H9 (cell line): ENCODE measurements at regions not wholly inside any gene's neighbourhood (a gene's known extent, or its start where the extent isn't known, plus 50 kb on each side); places are given as distances from the start of the nearest gene placed in this dataset.

Experiments
- DNase-seq: peaks from one replicate; pipeline ENCODE4 v3.0.0-alpha.2; 2017
- H2AFZ ChIP-seq: one replicate; pipeline ENCODE4 v1.6.1; 2013; ENCODE audit warnings: mild to moderate bottlenecking, low read length, control low read depth, moderate library complexity
- H2AK5ac ChIP-seq: 2 replicates; pipeline ENCODE4 v1.6.1; 2013; ENCODE audit warnings: low read length, control low read depth, mixed read lengths; ENCODE audit not compliant: insufficient read length
- H2BK120ac ChIP-seq: one replicate; pipeline ENCODE4 v1.6.1; 2013; ENCODE audit warnings: low read depth, mild to moderate bottlenecking, low read length, control low read depth, inconsistent platforms; ENCODE audit not compliant: poor library complexity, severe bottlenecking
- H2BK12ac ChIP-seq: 2 replicates; pipeline ENCODE4 v1.6.1; 2013; ENCODE audit warnings: low read length, control low read depth, mixed read lengths, low read depth; ENCODE audit not compliant: insufficient read length
- H2BK15ac ChIP-seq: 2 replicates; pipeline ENCODE4 v1.6.1; 2013; ENCODE audit warnings: low read depth, low read length, control low read depth
- H2BK20ac ChIP-seq: one replicate; pipeline ENCODE4 v1.6.1; 2013; ENCODE audit warnings: low read depth, mild to moderate bottlenecking, low read length, control low read depth, inconsistent platforms; ENCODE audit not compliant: poor library complexity, severe bottlenecking
- H2BK5ac ChIP-seq: 2 replicates; pipeline ENCODE4 v1.6.1; 2013; ENCODE audit warnings: low read length, control low read depth, mixed read lengths; ENCODE audit not compliant: insufficient read length
- H3K14ac ChIP-seq: 2 replicates; pipeline ENCODE4 v1.6.1; 2013; ENCODE audit warnings: low read length, control low read depth; ENCODE audit not compliant: insufficient read depth
- H3K18ac ChIP-seq: 2 replicates; pipeline ENCODE4 v1.6.1; 2013; ENCODE audit warnings: low read depth, mild to moderate bottlenecking, mixed read lengths, low read length, control low read depth; ENCODE audit not compliant: insufficient read length
- H3K23ac ChIP-seq: 2 replicates; pipeline ENCODE4 v1.6.1; 2013; ENCODE audit warnings: low read length, control low read depth, mixed read lengths, low read depth; ENCODE audit not compliant: insufficient read length
- H3K23me2 ChIP-seq: 2 replicates; pipeline ENCODE4 v1.6.1; 2013; ENCODE audit warnings: low read depth, mild to moderate bottlenecking, mixed read lengths, low read length, control low read depth; ENCODE audit not compliant: insufficient read length, poor library complexity, severe bottlenecking
- H3K27ac ChIP-seq: 2 replicates; pipeline ENCODE4 v1.5.1; 2013; ENCODE audit warnings: low read length, control low read depth, mixed read lengths, low read depth; ENCODE audit not compliant: insufficient read length
- H3K27me3 ChIP-seq: 2 replicates; pipeline ENCODE4 v1.6.1; 2013; ENCODE audit warnings: low read length, control low read depth, inconsistent platforms; ENCODE audit not compliant: insufficient read depth
- H3K4ac ChIP-seq: 2 replicates; pipeline ENCODE4 v1.6.1; 2013; ENCODE audit warnings: low read depth, mild to moderate bottlenecking, control low read depth, inconsistent platforms, low read length, moderate library complexity
- H3K4me1 ChIP-seq: 2 replicates; pipeline ENCODE4 v1.6.1; 2013; ENCODE audit warnings: low read length, control low read depth, inconsistent platforms; ENCODE audit not compliant: insufficient read depth
- H3K4me2 ChIP-seq: 2 replicates; pipeline ENCODE4 v1.6.1; 2013; ENCODE audit warnings: low read length, control low read depth, mixed read lengths; ENCODE audit not compliant: insufficient read length, insufficient read depth
- H3K56ac ChIP-seq: 2 replicates; pipeline ENCODE4 v1.6.1; 2013; ENCODE audit warnings: low read depth, mild to moderate bottlenecking, mixed read lengths, low read length, control low read depth; ENCODE audit not compliant: insufficient read length
- H3K79me1 ChIP-seq: 2 replicates; pipeline ENCODE4 v1.6.1; 2013; ENCODE audit warnings: low read depth, mild to moderate bottlenecking, moderate library complexity, low read length, control low read depth, inconsistent platforms; ENCODE audit not compliant: insufficient read depth, poor library complexity, severe bottlenecking
- H3K79me2 ChIP-seq: 2 replicates; pipeline ENCODE4 v1.6.1; 2013; ENCODE audit warnings: low read length, control low read depth, inconsistent platforms; ENCODE audit not compliant: insufficient read depth
- H3K9ac ChIP-seq: 2 replicates; pipeline ENCODE4 v1.6.1; 2013; ENCODE audit warnings: low read length, control low read depth, mixed read lengths; ENCODE audit not compliant: insufficient read length; ENCODE audit errors: extremely low read depth
- H3K9me3 ChIP-seq: one replicate; pipeline ENCODE4 v1.6.1; 2013; ENCODE audit warnings: low read depth, low read length, inconsistent platforms; ENCODE audit not compliant: control insufficient read depth
- H3T11ph ChIP-seq: one replicate; pipeline ENCODE4 v1.6.1; 2013; ENCODE audit warnings: mild to moderate bottlenecking, low read length, control low read depth, inconsistent platforms
- H4K20me1 ChIP-seq: one replicate; pipeline ENCODE4 v1.6.1; 2013; ENCODE audit not compliant: control insufficient read depth, insufficient read length, insufficient read depth
- H4K5ac ChIP-seq: 2 replicates; pipeline ENCODE4 v1.6.1; 2013; ENCODE audit warnings: low read depth, mild to moderate bottlenecking, mixed read lengths, low read length, control low read depth; ENCODE audit not compliant: insufficient read length
- H4K8ac ChIP-seq: replicated peaks from 2 replicates; pipeline ENCODE4 v1.6.1; 2013; ENCODE audit warnings: low read length, control low read depth, mixed read lengths, low read depth; ENCODE audit not compliant: insufficient read length
- H4K91ac ChIP-seq: 2 replicates; pipeline ENCODE4 v1.6.1; 2013; ENCODE audit warnings: low read depth, mild to moderate bottlenecking, moderate library complexity, mixed read lengths, low read length, control low read depth; ENCODE audit not compliant: insufficient read length
- H3K27ac Mint-ChIP-seq, 3 experiments: 2 replicates in 2 of 3; 3 replicates in 1 of 3; pipeline ENCODE4 v1.8.0; 2020 to 2021; ENCODE audit warnings: mixed read lengths in 3 of 3, mild to moderate bottlenecking in 1 of 3, moderate library complexity in 1 of 3
- H3K27me3 Mint-ChIP-seq: 2 replicates; pipeline ENCODE4 v1.8.0; 2021; ENCODE audit warnings: low read depth, mild to moderate bottlenecking, moderate library complexity, mixed read lengths
- H3K36me3 Mint-ChIP-seq, 3 experiments: 2 replicates in 2 of 3; 3 replicates in 1 of 3; pipeline ENCODE4 v1.8.0; 2020 to 2021; ENCODE audit warnings: low read depth in 3 of 3, mixed read lengths in 3 of 3; ENCODE audit not compliant: insufficient read depth in 1 of 3
- H3K4me1 Mint-ChIP-seq, 2 experiments: 2 replicates each; pipeline ENCODE4 v1.8.0; 2020; ENCODE audit warnings: mixed read lengths in 2 of 2
- H3K4me3 Mint-ChIP-seq, 2 experiments: 2 replicates in 1 of 2; 3 replicates in 1 of 2; pipeline ENCODE4 v1.8.0; 2020 to 2021; ENCODE audit warnings: mild to moderate bottlenecking in 2 of 2, mixed read lengths in 2 of 2, moderate library complexity in 1 of 2
- H3K9me3 Mint-ChIP-seq, 2 experiments: 2 replicates in 1 of 2; 3 replicates in 1 of 2; pipeline ENCODE4 v1.8.0; 2020; ENCODE audit warnings: mild to moderate bottlenecking in 2 of 2, mixed read lengths in 2 of 2, moderate library complexity in 1 of 2
- WGBS: extraction: QIAGEN DNeasy Blood & Tissue Kit; methylation state at CpG from one replicate; pipeline ENCODE4 v1.1.7; 2013; ENCODE audit warnings: missing lambda C conversion rate, low lambda C conversion rate, mixed read lengths; ENCODE audit not compliant: insufficient read length; ENCODE audit errors: extremely low coverage; 5-methylcytosine and 5-hydroxymethylcytosine counted together
- TF ChIP-seq, protein P1 (sequence below): fragments of 200-600 bp; sonication (generic); conservative IDR thresholded peaks from 3 replicates; pipeline ENCODE4 v1.8.0; 2021; ENCODE audit warnings: antibody characterized with exemption, mild to moderate bottlenecking

DNA sequence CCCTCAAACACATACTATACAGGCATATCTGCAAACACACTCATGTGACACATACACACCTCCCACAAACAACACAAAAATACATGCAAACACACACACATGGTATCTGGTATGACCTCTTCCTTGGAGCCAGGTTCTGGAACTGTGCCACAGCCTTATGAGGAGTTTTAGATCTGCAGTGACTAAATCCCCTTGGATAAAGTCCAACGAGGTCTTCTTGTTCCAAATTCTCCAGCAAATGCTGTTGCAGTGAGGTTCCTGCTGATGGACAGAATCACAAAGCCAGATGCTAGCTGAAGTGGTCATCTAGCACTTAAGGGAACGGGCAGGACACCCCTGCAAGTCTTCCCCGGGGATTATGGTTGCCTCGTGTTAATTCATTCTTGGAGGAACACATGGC is 54.5 kb upstream of the DAPL1 start:
- H3K79me1 ChIP-seq, result no peaks in the 10 kb centered on the region
- H3K56ac ChIP-seq, result no peak overlapping the region
- H4K5ac ChIP-seq, result no peak overlapping the region
- H3K18ac ChIP-seq, result no peak overlapping the region
- no peak overlapping the region for H2BK120ac ChIP-seq
- no peak overlapping the region for H3K4me3 Mint-ChIP-seq
- H2BK20ac ChIP-seq, result no peak overlapping the region
- H3K23me2 ChIP-seq, result no peaks in the 10 kb centered on the region
- H2BK15ac ChIP-seq, result no peak overlapping the region
- no peak overlapping the region for H3K23ac ChIP-seq
- no peaks in the 10 kb centered on the region for H3K79me2 ChIP-seq
- H3K36me3 Mint-ChIP-seq, result no peaks in the 10 kb centered on the region
- no peak overlapping the region for H4K8ac ChIP-seq
- no peaks in the 10 kb centered on the region for H3K9me3 ChIP-seq
- H3T11ph ChIP-seq, result no peak overlapping the region
- no CpG with 5 or more reads among the region's 4 CpGs for WGBS
- H3K4me1 ChIP-seq, result no peaks in the 10 kb centered on the region; the same call in 1 of the 2 replicates
- peaks cover 26% of the 10 kb centered on the region in 2 experiments for H3K4me1 Mint-ChIP-seq
- no peaks in the 10 kb centered on the region; the same call in 1 of the 2 replicates for H3K27me3 Mint-ChIP-seq
- H3K27ac ChIP-seq, result no peak overlapping the region
- no peak overlapping the region for H2AFZ ChIP-seq
- H2BK5ac ChIP-seq, result no peak overlapping the region
- no peak overlapping the region for H3K27ac Mint-ChIP-seq
- H2BK12ac ChIP-seq, result no peak overlapping the region
- no peak overlapping the region for H3K9ac ChIP-seq
- TF ChIP-seq, protein P1, sequence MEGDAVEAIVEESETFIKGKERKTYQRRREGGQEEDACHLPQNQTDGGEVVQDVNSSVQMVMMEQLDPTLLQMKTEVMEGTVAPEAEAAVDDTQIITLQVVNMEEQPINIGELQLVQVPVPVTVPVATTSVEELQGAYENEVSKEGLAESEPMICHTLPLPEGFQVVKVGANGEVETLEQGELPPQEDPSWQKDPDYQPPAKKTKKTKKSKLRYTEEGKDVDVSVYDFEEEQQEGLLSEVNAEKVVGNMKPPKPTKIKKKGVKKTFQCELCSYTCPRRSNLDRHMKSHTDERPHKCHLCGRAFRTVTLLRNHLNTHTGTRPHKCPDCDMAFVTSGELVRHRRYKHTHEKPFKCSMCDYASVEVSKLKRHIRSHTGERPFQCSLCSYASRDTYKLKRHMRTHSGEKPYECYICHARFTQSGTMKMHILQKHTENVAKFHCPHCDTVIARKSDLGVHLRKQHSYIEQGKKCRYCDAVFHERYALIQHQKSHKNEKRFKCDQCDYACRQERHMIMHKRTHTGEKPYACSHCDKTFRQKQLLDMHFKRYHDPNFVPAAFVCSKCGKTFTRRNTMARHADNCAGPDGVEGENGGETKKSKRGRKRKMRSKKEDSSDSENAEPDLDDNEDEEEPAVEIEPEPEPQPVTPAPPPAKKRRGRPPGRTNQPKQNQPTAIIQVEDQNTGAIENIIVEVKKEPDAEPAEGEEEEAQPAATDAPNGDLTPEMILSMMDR, result no peak
- H3K4me2 ChIP-seq, result no peak overlapping the region
- no peak overlapping the region for H3K4ac ChIP-seq
- H3K27me3 ChIP-seq, result no peaks in the 10 kb centered on the region
- no peak overlapping the region for H4K91ac ChIP-seq
- H3K9me3 Mint-ChIP-seq, result no peaks in the 10 kb centered on the region
- no peak overlapping the region for H2AK5ac ChIP-seq
- no peak for DNase-seq
- no peaks in the 10 kb centered on the region for H4K20me1 ChIP-seq
- no peak overlapping the region for H3K14ac ChIP-seq
